Smooth muscle cell (in vitro differentiated cells): ENCODE measurements at regions not wholly inside any gene's neighbourhood (a gene's known extent, or its start where the extent isn't known, plus 50 kb on each side); places are given as distances from the start of the nearest gene placed in this dataset.

Source experiments
- DNase-seq: peaks from one replicate; lab custom pipeline; 2025; ENCODE audit not compliant: unreplicated experiment; lab: John Stamatoyannopoulos, UW
- H2AFZ ChIP-seq: fragments of 200-600 bp; sonication (generic); 2 replicates; pipeline ENCODE4 v1.6.0; 2016; ENCODE audit warnings: antibody characterized with exemption, low read depth, mild to moderate bottlenecking
- H3F3A ChIP-seq: fragments of 200-600 bp; sonication (generic); 2 replicates; pipeline ENCODE4 v1.6.0; 2017; ENCODE audit warnings: antibody characterized with exemption, low read depth
- H3K27ac ChIP-seq: fragments of 200-600 bp; sonication (generic); 2 replicates; pipeline ENCODE4 v1.5.1; 2016; ENCODE audit warnings: low read depth, mild to moderate bottlenecking
- H3K27me3 ChIP-seq: fragments of 200-600 bp; sonication (generic); 2 replicates; pipeline ENCODE4 v1.6.1; 2016; ENCODE audit warnings: low read depth, mild to moderate bottlenecking
- H3K36me3 ChIP-seq: fragments of 200-600 bp; sonication (generic); 2 replicates; pipeline ENCODE4 v1.5.1; 2016; ENCODE audit warnings: low read depth
- H3K4me1 ChIP-seq: fragments of 200-600 bp; sonication (generic); 2 replicates; pipeline ENCODE4 v1.5.1; 2016; ENCODE audit warnings: low read depth
- H3K4me2 ChIP-seq: fragments of 200-600 bp; sonication (generic); 2 replicates; pipeline ENCODE4 v1.6.0; 2016; ENCODE audit warnings: mild to moderate bottlenecking
- H3K4me3 ChIP-seq: fragments of 200-600 bp; sonication (generic); 2 replicates; pipeline ENCODE4 v1.5.1; 2016; ENCODE audit warnings: mild to moderate bottlenecking
- H3K79me2 ChIP-seq: fragments of 200-600 bp; sonication (generic); 2 replicates; pipeline ENCODE4 v1.6.0; 2016; ENCODE audit warnings: low read depth, mild to moderate bottlenecking
- H3K9ac ChIP-seq: fragments of 200-600 bp; sonication (generic); 2 replicates; pipeline ENCODE4 v1.6.0; 2016; ENCODE audit warnings: low read depth
- H3K9me3 ChIP-seq: fragments of 200-600 bp; sonication (generic); replicated peaks from 2 replicates; pipeline ENCODE4 v1.5.1; 2016; ENCODE audit warnings: low read depth
- H4K20me1 ChIP-seq: fragments of 200-600 bp; sonication (generic); 2 replicates; pipeline ENCODE4 v1.6.0; 2016; ENCODE audit warnings: low read depth
- WGBS: methylation state at CpG from one replicate; pipeline ENCODE4 v1.1.7; 2016; ENCODE audit warnings: low lambda C conversion rate; 5-methylcytosine and 5-hydroxymethylcytosine counted together
- TF ChIP-seq, protein P1 (sequence below): fragments of 200-600 bp; sonication (generic); IDR thresholded peaks from 2 replicates; pipeline ENCODE4 v1.5.1; 2017; ENCODE audit warnings: borderline replicate concordance, mild to moderate bottlenecking, antibody characterized with exemption; ENCODE audit not compliant: insufficient read depth, poor library complexity, severe bottlenecking

DNA sequence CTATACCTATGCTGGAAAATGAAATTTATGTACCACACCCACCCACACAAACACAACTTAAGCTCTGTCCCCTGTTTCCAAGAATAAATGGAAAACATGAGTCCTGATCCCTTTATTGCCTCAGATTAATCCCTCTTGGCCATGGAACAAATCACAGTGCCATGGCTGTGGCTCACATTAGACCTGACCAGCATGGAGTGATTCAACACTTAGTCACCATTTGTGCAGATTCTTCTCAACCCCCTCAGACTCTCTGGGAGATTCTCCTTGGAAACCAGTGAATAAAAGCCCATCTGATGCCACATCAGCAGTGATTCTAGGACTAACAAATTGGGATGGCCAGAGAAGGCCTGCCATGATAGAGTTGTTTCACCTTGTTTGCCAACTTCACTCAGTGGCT lies 204.4 kb upstream of the TMEM72 start:
- Histone ChIP-seq H3K9ac (no peak overlapping the region), H3K79me2 (no peaks in the 10 kb centered on the region), H3K27me3 (no peaks in the 10 kb centered on the region), H3K9me3 (no peaks in the 10 kb centered on the region), H3K4me1 (no peaks in the 10 kb centered on the region), H3F3A (no peaks in the 10 kb centered on the region), H3K36me3 (no peaks in the 10 kb centered on the region), H3K4me2 (no peak overlapping the region), H2AFZ (no peak overlapping the region), H3K27ac (peak overlapping the region; percentile 56), H4K20me1 (no peaks in the 10 kb centered on the region), H3K4me3 (no peak overlapping the region)
- TF ChIP-seq, protein P1, sequence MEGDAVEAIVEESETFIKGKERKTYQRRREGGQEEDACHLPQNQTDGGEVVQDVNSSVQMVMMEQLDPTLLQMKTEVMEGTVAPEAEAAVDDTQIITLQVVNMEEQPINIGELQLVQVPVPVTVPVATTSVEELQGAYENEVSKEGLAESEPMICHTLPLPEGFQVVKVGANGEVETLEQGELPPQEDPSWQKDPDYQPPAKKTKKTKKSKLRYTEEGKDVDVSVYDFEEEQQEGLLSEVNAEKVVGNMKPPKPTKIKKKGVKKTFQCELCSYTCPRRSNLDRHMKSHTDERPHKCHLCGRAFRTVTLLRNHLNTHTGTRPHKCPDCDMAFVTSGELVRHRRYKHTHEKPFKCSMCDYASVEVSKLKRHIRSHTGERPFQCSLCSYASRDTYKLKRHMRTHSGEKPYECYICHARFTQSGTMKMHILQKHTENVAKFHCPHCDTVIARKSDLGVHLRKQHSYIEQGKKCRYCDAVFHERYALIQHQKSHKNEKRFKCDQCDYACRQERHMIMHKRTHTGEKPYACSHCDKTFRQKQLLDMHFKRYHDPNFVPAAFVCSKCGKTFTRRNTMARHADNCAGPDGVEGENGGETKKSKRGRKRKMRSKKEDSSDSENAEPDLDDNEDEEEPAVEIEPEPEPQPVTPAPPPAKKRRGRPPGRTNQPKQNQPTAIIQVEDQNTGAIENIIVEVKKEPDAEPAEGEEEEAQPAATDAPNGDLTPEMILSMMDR = no peak
- no peak for DNase-seq

DNA sequence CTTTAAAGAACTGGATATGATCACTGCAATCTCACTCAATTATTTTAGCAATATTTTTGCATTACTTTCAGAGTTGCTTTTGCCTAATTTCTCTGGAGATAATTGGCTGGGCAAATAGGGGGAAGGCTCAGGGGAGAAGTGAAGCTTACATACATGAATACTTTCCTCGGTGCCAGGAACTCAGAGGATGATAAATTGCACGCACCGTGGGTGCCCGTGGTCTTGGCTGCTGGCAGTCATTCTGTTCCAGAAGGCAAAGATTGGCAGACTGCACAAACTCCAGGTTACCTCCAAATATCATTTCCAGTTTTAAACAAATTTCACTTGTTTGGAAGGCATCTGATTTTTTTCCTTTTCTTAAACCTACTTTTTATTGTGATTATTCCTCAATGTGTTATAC lies 197.8 kb upstream of the TMEM72 start:
- no peak overlapping the region for H3K9ac ChIP-seq
- DNase-seq = no peak
- no peak overlapping the region for H3K4me2 ChIP-seq
- no peaks in the 10 kb centered on the region for H3K36me3 ChIP-seq
- H3K4me1 ChIP-seq = no peaks in the 10 kb centered on the region
- no peaks in the 10 kb centered on the region for H3K27me3 ChIP-seq
- H2AFZ ChIP-seq = no peak overlapping the region
- H3K9me3 ChIP-seq = no peaks in the 10 kb centered on the region
- TF ChIP-seq, protein P1 = no peak
- 94% methylated on average over 4 of the region's 4 CpGs for WGBS
- no peaks in the 10 kb centered on the region for H3F3A ChIP-seq
- H3K4me3 ChIP-seq = no peak overlapping the region
- H4K20me1 ChIP-seq = no peaks in the 10 kb centered on the region
- no peak overlapping the region for H3K27ac ChIP-seq
- no peaks in the 10 kb centered on the region for H3K79me2 ChIP-seq

DNA sequence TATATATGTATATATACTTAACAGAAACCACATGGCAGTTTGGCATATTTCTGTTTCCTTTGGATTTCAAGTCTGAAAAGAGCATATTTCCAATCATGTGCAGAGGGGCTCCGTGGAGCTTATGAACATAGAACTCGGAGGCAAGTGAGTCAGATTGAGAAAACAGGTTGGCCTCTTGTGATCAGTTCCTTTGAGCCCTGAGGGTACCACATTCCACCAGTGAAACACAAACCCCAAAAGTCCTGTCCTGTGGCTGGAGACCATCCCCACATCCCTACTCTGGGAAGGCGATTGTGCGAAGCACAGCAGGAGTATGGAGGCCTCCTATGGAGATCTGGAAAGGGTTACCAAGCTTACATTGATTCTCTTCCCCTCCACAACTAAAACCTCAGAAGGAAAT lies 196.7 kb upstream of the TMEM72 start:
- WGBS = 94% methylated on average over 4 of the region's 4 CpGs
- Histone ChIP-seq H3K4me1 (no peaks in the 10 kb centered on the region), H3K9me3 (no peaks in the 10 kb centered on the region), H3F3A (no peaks in the 10 kb centered on the region), H4K20me1 (no peaks in the 10 kb centered on the region), H3K79me2 (no peaks in the 10 kb centered on the region), H3K4me2 (no peak overlapping the region), H3K27me3 (no peaks in the 10 kb centered on the region), H3K9ac (no peak overlapping the region), H2AFZ (no peak overlapping the region), H3K36me3 (no peaks in the 10 kb centered on the region), H3K27ac (no peak overlapping the region), H3K4me3 (no peak overlapping the region)
- no peak for DNase-seq
- TF ChIP-seq, protein P1 = no peak

DNA sequence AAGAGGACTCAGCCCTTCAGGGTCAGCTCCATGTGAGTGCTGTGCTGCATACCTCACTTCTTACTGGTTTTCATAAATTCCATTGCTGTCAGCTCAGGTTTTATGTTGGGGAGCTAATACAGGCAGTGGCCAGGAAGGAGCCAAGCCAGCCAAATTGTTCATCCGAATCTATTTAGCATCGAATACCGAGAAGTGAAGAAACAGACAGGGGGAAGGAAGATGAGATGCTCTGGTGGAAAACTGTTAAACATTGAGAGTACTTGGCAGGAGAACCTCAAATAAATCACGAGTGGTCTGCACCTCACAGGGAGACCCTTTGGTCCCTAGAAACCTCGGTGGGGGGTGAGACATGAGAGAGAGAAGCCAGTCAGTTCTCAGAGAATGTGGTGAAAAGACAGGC lies 196.0 kb upstream of the TMEM72 start:
- no peaks in the 10 kb centered on the region for H3K9me3 ChIP-seq
- no peaks in the 10 kb centered on the region for H3K27me3 ChIP-seq
- no peaks in the 10 kb centered on the region for H3K36me3 ChIP-seq
- H3K4me3 ChIP-seq = no peak overlapping the region
- WGBS = 77% methylated on average over 5 of the region's 5 CpGs
- DNase-seq = no peak
- no peak overlapping the region for H3K4me2 ChIP-seq
- no peaks in the 10 kb centered on the region for H3F3A ChIP-seq
- H2AFZ ChIP-seq = no peak overlapping the region
- H4K20me1 ChIP-seq = no peaks in the 10 kb centered on the region
- no peaks in the 10 kb centered on the region for H3K4me1 ChIP-seq
- no peak overlapping the region for H3K27ac ChIP-seq
- H3K9ac ChIP-seq = no peak overlapping the region
- TF ChIP-seq, protein P1 = no peak
- H3K79me2 ChIP-seq = no peaks in the 10 kb centered on the region
